ENCODE measurements at regions not wholly inside any gene's neighbourhood (a gene's known extent, or its start where the extent isn't known, plus 50 kb on each side); places are given as distances from the start of the nearest gene placed in this dataset.

DNA sequence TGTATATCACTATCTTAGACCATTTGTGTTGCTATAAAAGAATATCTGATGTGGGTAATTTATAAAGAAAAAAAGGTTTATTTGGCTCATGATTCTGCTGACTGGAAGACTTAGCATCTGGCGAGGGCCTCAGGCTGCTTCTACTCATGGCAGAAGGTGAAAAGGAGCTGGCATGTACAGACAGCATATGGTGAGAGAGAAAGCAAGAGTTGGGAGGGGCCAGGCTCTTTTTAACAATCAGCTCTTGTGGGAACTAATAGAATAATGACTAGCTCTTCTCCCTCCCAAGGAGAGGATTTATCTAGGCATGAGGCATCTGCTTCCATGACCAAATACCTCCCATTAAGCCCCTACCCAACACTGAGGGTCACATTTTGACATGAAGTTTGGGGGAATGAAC is 130.2 kb upstream of the SV2C start:
- H3K9me2 ChIP-seq (replicated peaks; ENCODE audit: control insufficient read depth, low read length), result no peaks in the 10 kb centered on the region
- no peaks in the 10 kb centered on the region for H3K4me1 ChIP-seq (ENCODE audit: control insufficient read depth, low read length)
- H3K79me2 ChIP-seq (ENCODE audit: control insufficient read depth, low read length), result no peaks in the 10 kb centered on the region
- H3F3A ChIP-seq (ENCODE audit: control insufficient read depth, insufficient read depth), result no peaks in the 10 kb centered on the region
- H3K27me3 ChIP-seq (ENCODE audit: control insufficient read depth, low read length), result 0 out of 2 replicates have a peak, but pooled peaks cover 2% of the 10 kb centered on the region
- H3K36me3 ChIP-seq (ENCODE audit: control insufficient read depth, low read length), result no peaks in the 10 kb centered on the region
- H3K27ac ChIP-seq (ENCODE audit: low read depth, low read length), result no peak overlapping the region
- no peaks in the 10 kb centered on the region for H4K20me1 ChIP-seq (ENCODE audit: control insufficient read depth, insufficient read depth, low read depth, low read length)
- H3K4me2 ChIP-seq (ENCODE audit: low read length), result no peak overlapping the region
- H3K4me3 ChIP-seq (ENCODE audit: low read length), result no peak overlapping the region
- TF ChIP-seq, protein P1, sequence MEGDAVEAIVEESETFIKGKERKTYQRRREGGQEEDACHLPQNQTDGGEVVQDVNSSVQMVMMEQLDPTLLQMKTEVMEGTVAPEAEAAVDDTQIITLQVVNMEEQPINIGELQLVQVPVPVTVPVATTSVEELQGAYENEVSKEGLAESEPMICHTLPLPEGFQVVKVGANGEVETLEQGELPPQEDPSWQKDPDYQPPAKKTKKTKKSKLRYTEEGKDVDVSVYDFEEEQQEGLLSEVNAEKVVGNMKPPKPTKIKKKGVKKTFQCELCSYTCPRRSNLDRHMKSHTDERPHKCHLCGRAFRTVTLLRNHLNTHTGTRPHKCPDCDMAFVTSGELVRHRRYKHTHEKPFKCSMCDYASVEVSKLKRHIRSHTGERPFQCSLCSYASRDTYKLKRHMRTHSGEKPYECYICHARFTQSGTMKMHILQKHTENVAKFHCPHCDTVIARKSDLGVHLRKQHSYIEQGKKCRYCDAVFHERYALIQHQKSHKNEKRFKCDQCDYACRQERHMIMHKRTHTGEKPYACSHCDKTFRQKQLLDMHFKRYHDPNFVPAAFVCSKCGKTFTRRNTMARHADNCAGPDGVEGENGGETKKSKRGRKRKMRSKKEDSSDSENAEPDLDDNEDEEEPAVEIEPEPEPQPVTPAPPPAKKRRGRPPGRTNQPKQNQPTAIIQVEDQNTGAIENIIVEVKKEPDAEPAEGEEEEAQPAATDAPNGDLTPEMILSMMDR (IDR thresholded peaks at IDR 0.05; ENCODE audit: low read depth, low read length, poor library complexity, severe bottlenecking), result no peak
- no peak for TF ChIP-seq EZH2phosphoT487 (IDR thresholded peaks at IDR 0.05; ENCODE audit: borderline replicate concordance, low read length)
- no peaks in the 10 kb centered on the region for H3K9me3 ChIP-seq (ENCODE audit: control insufficient read depth, insufficient read depth, low read length)

DNA sequence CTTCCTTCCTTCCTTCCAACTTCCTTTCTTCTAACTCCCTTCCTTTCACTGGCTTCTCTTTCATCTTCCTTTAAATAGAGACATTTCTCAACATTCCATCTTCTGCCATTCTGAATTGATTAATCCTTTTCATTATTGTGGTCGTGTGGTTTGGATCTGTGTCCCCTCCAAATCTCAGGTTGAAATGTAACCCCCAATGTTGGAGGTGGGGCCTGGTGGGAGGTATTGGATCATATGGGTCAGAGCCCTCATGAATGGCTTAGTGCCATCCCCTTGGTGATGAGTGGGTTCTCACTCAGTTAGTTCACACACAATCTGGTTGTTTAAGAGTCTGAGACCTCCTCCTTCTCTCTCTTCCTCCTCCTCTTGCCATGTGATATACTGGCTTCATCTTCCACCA is 130.9 kb upstream of the SV2C start:
- H3K27ac ChIP-seq (ENCODE audit: low read depth, low read length), result no peak overlapping the region
- H3K4me3 ChIP-seq (ENCODE audit: low read length), result no peak overlapping the region
- no peak overlapping the region for H3K4me2 ChIP-seq (ENCODE audit: low read length)
- no peaks in the 10 kb centered on the region for H3K9me3 ChIP-seq (ENCODE audit: control insufficient read depth, insufficient read depth, low read length)
- no peaks in the 10 kb centered on the region for H3K36me3 ChIP-seq (ENCODE audit: control insufficient read depth, low read length)
- TF ChIP-seq, protein P1 (IDR thresholded peaks at IDR 0.05; ENCODE audit: low read depth, low read length, poor library complexity, severe bottlenecking), result no peak
- no peak for TF ChIP-seq EZH2phosphoT487 (IDR thresholded peaks at IDR 0.05; ENCODE audit: borderline replicate concordance, low read length)
- 0 out of 2 replicates have a peak, but pooled peaks cover 2% of the 10 kb centered on the region for H3K27me3 ChIP-seq (ENCODE audit: control insufficient read depth, low read length)
- H3F3A ChIP-seq (ENCODE audit: control insufficient read depth, insufficient read depth), result no peaks in the 10 kb centered on the region
- H3K79me2 ChIP-seq (ENCODE audit: control insufficient read depth, low read length), result no peaks in the 10 kb centered on the region
- H4K20me1 ChIP-seq (ENCODE audit: control insufficient read depth, insufficient read depth, low read depth, low read length), result no peaks in the 10 kb centered on the region
- H3K9me2 ChIP-seq (replicated peaks; ENCODE audit: control insufficient read depth, low read length), result no peaks in the 10 kb centered on the region
- H3K4me1 ChIP-seq (ENCODE audit: control insufficient read depth, low read length), result no peaks in the 10 kb centered on the region

DNA sequence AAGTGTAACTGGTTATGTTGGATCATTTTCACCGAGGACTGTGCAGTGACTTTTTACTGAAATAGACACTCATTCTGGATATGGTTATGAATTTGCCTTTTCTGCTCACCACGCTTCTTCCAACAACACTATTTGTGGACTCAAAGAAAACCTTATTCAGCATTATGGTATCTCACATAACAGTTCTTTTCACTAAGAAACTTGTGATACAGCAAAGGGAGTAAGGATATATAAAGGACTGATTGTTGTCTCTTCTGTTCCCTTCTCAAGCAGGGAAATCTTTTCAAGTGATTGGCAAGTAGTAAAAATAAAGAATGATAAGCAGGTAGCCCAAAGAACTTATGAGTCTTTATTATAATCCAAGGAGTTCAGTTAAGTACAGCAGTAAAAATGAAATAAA is 131.5 kb upstream of the SV2C start:
- Histone ChIP-seq H3K27me3 (ENCODE audit: control insufficient read depth, low read length) (0 out of 2 replicates have a peak, but pooled peaks cover 2% of the 10 kb centered on the region), H4K20me1 (ENCODE audit: control insufficient read depth, insufficient read depth, low read depth, low read length) (no peaks in the 10 kb centered on the region), H3K4me3 (ENCODE audit: low read length) (no peak overlapping the region), H3F3A (ENCODE audit: control insufficient read depth, insufficient read depth) (no peaks in the 10 kb centered on the region), H3K36me3 (ENCODE audit: control insufficient read depth, low read length) (no peaks in the 10 kb centered on the region), H3K4me1 (ENCODE audit: control insufficient read depth, low read length) (no peaks in the 10 kb centered on the region), H3K9me2 (replicated peaks; ENCODE audit: control insufficient read depth, low read length) (no peaks in the 10 kb centered on the region), H3K79me2 (ENCODE audit: control insufficient read depth, low read length) (no peaks in the 10 kb centered on the region), H3K9me3 (ENCODE audit: control insufficient read depth, insufficient read depth, low read length) (no peaks in the 10 kb centered on the region), H3K4me2 (ENCODE audit: low read length) (no peak overlapping the region), H3K27ac (ENCODE audit: low read depth, low read length) (no peak overlapping the region)
- TF ChIP-seq EZH2phosphoT487 (IDR thresholded peaks at IDR 0.05; ENCODE audit: borderline replicate concordance, low read length), result no peak
- TF ChIP-seq, protein P1 (IDR thresholded peaks at IDR 0.05; ENCODE audit: low read depth, low read length, poor library complexity, severe bottlenecking), result no peak

All from DOHH2 (cell line).